Gastrocnemius medialis (tissue), 4 donors: ENCODE measurements at regions not wholly inside any gene's neighbourhood (a gene's known extent, or its start where the extent isn't known, plus 50 kb on each side); places are given as distances from the start of the nearest gene placed in this dataset.

ENCODE experiments used
- ATAC-seq, 2 donors: fragments of 150-250 bp; one replicate each; pipeline ENCODE4 v1.9.1; 2016
- DNase-seq, 2 donors: peaks; one replicate each; pipeline ENCODE4 v3.0.0-alpha.2; 2019
- H3K27ac ChIP-seq, 4 donors: fragments of 200-600 bp; sonication (generic); 1 replicate in 1 of 4; 2 replicates in 3 of 4; pipeline ENCODE4 v1.5.1; 2016 to 2018; ENCODE audit warnings: mild to moderate bottlenecking in 2 of 4, moderate library complexity in 1 of 4
- H3K27me3 ChIP-seq, 3 donors: fragments of 200-600 bp; sonication (generic) in 2 of 3; 1 replicate in 1 of 3; 2 replicates in 2 of 3; pipeline versions ENCODE4 v1.5.1 to v1.6.0; 2016 to 2019; ENCODE audit warnings: mild to moderate bottlenecking in 1 of 3, moderate library complexity in 1 of 3
- H3K36me3 ChIP-seq, 2 donors: fragments of 200-600 bp; sonication (generic) in 1 of 2; one replicate each; pipeline ENCODE4 v1.5.1; 2017 to 2018
- H3K4me1 ChIP-seq, 2 donors: fragments of 200-600 bp; sonication (generic) in 1 of 2; one replicate each; pipeline ENCODE4 v1.5.1; 2016 to 2017; ENCODE audit warnings: mild to moderate bottlenecking in 2 of 2
- H3K4me3 ChIP-seq, 4 donors: fragments of 200-600 bp; sonication (generic) in 3 of 4; 1 replicate in 1 of 4; 2 replicates in 3 of 4; pipeline ENCODE4 v1.5.1; 2016 to 2019; ENCODE audit warnings: mild to moderate bottlenecking in 2 of 4
- H3K9me3 ChIP-seq, 3 donors: fragments of 200-600 bp; sonication (generic) in 2 of 3; 1 replicate in 1 of 3; 2 replicates in 2 of 3; pipeline ENCODE4 v1.5.1; 2016 to 2019
- CTCF ChIP-seq, 5 experiments: fragments of 450-650 bp in 3 of 5; fragments of 200-600 bp in 2 of 5; sonication (generic) in 2 of 5; IDR thresholded peaks in 4 of 5; conservative IDR thresholded peaks in 1 of 5; 1 replicate in 4 of 5; 2 replicates in 1 of 5; pipeline ENCODE4 v1.5.1; 2016 to 2019; ENCODE audit warnings: antibody characterized with exemption in 5 of 5, mild to moderate bottlenecking in 3 of 5, moderate library complexity in 3 of 5
- POLR2A ChIP-seq, 2 donors: fragments of 450-650 bp; IDR thresholded peaks; one replicate each; pipeline ENCODE4 v1.6.1; 2017; ENCODE audit warnings: antibody characterized with exemption in 2 of 2, mild to moderate bottlenecking in 2 of 2, moderate library complexity in 2 of 2
- in situ Hi-C, 4 donors: fragments of 200-750 bp; cut with MboI; loops; one replicate each; pipeline versions ENCODE4 v1.15.0 to v1.8.0; 2017; ENCODE audit warnings: low sequenced_read_pairs in 4 of 4
- intact Hi-C: fragments of 100-400 bp; cut with DNase I; formaldehyde crosslinking; loops from one replicate; pipeline ENCODE4 v1.15.1; 2023; ENCODE audit warnings: low total_unique reads

- TF ChIP-seq CTCF (IDR thresholded peaks at IDR 0.05 in 4 of 5, conservative IDR thresholded peaks at IDR 0.05 in 1 of 5) (no peak), POLR2A (IDR thresholded peaks at IDR 0.05) (peak; percentile 36 to 72)
- in situ Hi-C loops: loop anchor here in 2 of 4 donors (10.0 to 25.0 kb wide), 2 partner anchors 173 to 185 kb away; partner anchors contain the start of gene SMIM30 (in 1 of the 2)
- ATAC-seq (peak; percentile 98 to 99), DNase-seq (peak; percentile 99)
- H3K27ac ChIP-seq: peak overlapping the region; percentile 81 to 88 (median 85)
- H3K36me3 ChIP-seq: no peaks in the 10 kb centered on the region
- peak overlapping the region; percentile 85 to 90 (median 88) for H3K4me3 ChIP-seq
- H3K27me3 ChIP-seq: no peaks in the 10 kb centered on the region
- no peaks in the 10 kb centered on the region for H3K9me3 ChIP-seq
- intact Hi-C loops: loop anchor here (1.0 to 5.0 kb wide), 3 partner anchors 147 to 733 kb away; partner anchors contain the start of genes DOCK4, SMIM30, TMEM168 and ZNF277
- peaks cover 15 to 21% of the 10 kb centered on the region in 2 donors for H3K4me1 ChIP-seq
Observed at GRCh38 chr7:112939574-112940313, 146.9 kb downstream of the GPR85 start.

- Histone ChIP-seq H3K4me1 (peaks cover 15 to 21% of the 10 kb centered on the region in 2 donors), H3K4me3 (peak overlapping the region; percentile 85 to 90 (median 88)), H3K27me3 (no peaks in the 10 kb centered on the region), H3K27ac (peak overlapping the region; percentile 81 to 88 (median 83)), H3K9me3 (no peaks in the 10 kb centered on the region), H3K36me3 (no peaks in the 10 kb centered on the region)
- in situ Hi-C loops: loop anchor here in 1 of 4 donors (25.0 kb wide), 1 partner anchor 173 kb away; the partner anchor contains the start of gene SMIM30
- DNase-seq (no peak), ATAC-seq (peak in 1 of 2 donors; percentile 4)
- TF ChIP-seq POLR2A (IDR thresholded peaks at IDR 0.05): no peak
- TF ChIP-seq CTCF (IDR thresholded peaks at IDR 0.05 in 4 of 5, conservative IDR thresholded peaks at IDR 0.05 in 1 of 5): no peak
- intact Hi-C loops: loop anchor here (5.0 kb wide), 1 partner anchor 178 kb away; the partner anchor contains the start of gene SMIM30
Observed at GRCh38 chr7:112938863-112939573, 147.6 kb downstream of the GPR85 start.

- peaks cover 15 to 21% of the 10 kb centered on the region in 2 donors for H3K4me1 ChIP-seq
- no peak for ATAC-seq
- in situ Hi-C loops: loop anchor here in 1 of 4 donors (25.0 kb wide), 1 partner anchor 174 kb away; the partner anchor contains the start of gene SMIM30
Observed at GRCh38 chr7:112937651-112938415, 147.6 kb upstream of the TMEM168 start.

More at GRCh38 chr7:112937651-112938415, 147.6 kb upstream of the TMEM168 start:
- Histone ChIP-seq H3K4me3 (peak overlapping the region in 1 of 4 donors; percentile 89), H3K9me3 (no peaks in the 10 kb centered on the region), H3K27me3 (no peaks in the 10 kb centered on the region), H3K27ac (no peak overlapping the region), H3K36me3 (no peaks in the 10 kb centered on the region)
- intact Hi-C loops: loop anchor here (5.0 kb wide), 1 partner anchor 179 kb away; the partner anchor contains the start of gene SMIM30
- DNase-seq: no peak
- TF ChIP-seq POLR2A (IDR thresholded peaks at IDR 0.05) (no peak), CTCF (IDR thresholded peaks at IDR 0.05 in 4 of 5, conservative IDR thresholded peaks at IDR 0.05 in 1 of 5) (no peak)
